DOHH2 (cell line): ENCODE measurements at regions not wholly inside any gene's neighbourhood (a gene's known extent, or its start where the extent isn't known, plus 50 kb on each side); places are given as distances from the start of the nearest gene placed in this dataset.

ENCODE experiments used
- CTCF ChIP-seq: fragments of 200-600 bp; sonication (generic); IDR thresholded peaks from one replicate; pipeline ENCODE4 v1.5.1; 2014; ENCODE audit warnings: antibody characterized with exemption, mild to moderate bottlenecking, low read depth, low read length; ENCODE audit not compliant: poor library complexity, severe bottlenecking
- EZH2phosphoT487 ChIP-seq: fragments of 200-600 bp; sonication (generic); IDR thresholded peaks from 2 replicates; pipeline ENCODE4 v1.6.1; 2017; ENCODE audit warnings: borderline replicate concordance, mild to moderate bottlenecking, antibody characterized with exemption, low read length, moderate library complexity, mixed read lengths

GRCh38 chr21:25391777-25392176 lies 215.5 kb downstream of the MRPL39 start:
- TF ChIP-seq CTCF: no peak
- no peak for TF ChIP-seq EZH2phosphoT487
